Mammary epithelial cell (primary cell): ENCODE measurements at regions not wholly inside any gene's neighbourhood (a gene's known extent, or its start where the extent isn't known, plus 50 kb on each side); places are given as distances from the start of the nearest gene placed in this dataset.

Experiments
- CTCF ChIP-seq, 2 donors: IDR thresholded peaks in 1 of 2; conservative IDR thresholded peaks in 1 of 2; 2 replicates each; pipeline ENCODE4 v1.5.1; 2011 to 2012; ENCODE audit warnings: inconsistent platforms in 2 of 2, low read length in 2 of 2, mild to moderate bottlenecking in 2 of 2, control low read depth in 1 of 2, low read depth in 1 of 2; ENCODE audit not compliant: insufficient read depth in 1 of 2; ENCODE audit errors: extremely low read depth in 1 of 2
- EZH2 ChIP-seq: IDR thresholded peaks from 2 replicates; pipeline ENCODE4 v1.6.1; 2012; ENCODE audit warnings: low read length, inconsistent platforms, borderline replicate concordance

- TF ChIP-seq CTCF (conservative IDR thresholded peaks at IDR 0.05 in 1 of 2, IDR thresholded peaks at IDR 0.05 in 1 of 2; ENCODE audit: extremely low read depth in 1 of 2, insufficient read depth in 1 of 2, low read depth in 1 of 2, low read length in 2 of 2) (no peak), EZH2 (no peak)
These were observed 230.2 kb upstream of the IRX2 start for GRCh38 chr5:2981652-2982051.
